Fibroblast of skin of abdomen (primary cell): ENCODE measurements at regions not wholly inside any gene's neighbourhood (a gene's known extent, or its start where the extent isn't known, plus 50 kb on each side); places are given as distances from the start of the nearest gene placed in this dataset.

Experiments used
- DNase-seq: peaks from one replicate; pipeline ENCODE4 v3.0.0-alpha.2; 2013

DNA sequence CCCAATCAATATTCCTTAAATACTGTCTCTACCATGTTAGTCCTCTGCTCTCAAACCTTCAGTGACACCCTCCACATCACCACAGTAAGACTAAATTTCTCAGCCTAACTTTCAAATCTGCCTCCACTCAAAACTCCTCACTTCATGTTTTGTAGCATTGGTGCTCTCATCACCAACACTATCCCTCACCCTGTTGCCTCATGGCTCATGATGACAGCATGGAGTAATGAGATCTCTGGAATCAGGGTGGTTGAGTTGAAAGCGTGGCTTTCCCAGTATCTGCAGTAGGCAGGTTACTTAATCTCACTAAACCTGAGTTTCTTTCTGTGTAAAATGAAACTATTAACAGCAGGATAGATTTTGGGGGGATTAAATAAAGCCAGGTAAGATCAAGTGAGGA, 621.4 kb downstream of the NYAP2 start:
- DNase-seq = no peak

DNA sequence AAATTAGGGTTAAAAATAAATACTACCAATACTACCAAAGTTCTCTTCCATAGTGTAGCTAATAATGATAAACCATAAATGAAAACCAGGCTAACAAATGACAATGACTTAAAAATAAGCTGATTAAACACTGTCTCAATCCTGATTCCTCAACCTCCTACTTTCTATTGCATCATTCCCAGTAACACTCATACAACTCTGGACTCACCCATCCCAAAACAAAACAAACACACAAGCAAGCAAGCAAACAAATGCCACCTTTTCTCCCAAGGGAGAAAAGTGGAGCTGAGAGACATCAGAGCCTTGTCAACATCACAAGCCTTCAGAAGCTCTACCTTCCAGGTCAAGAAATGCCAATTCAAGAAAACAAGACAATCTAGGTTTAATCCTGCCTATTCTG, 620.7 kb downstream of the NYAP2 start:
- DNase-seq = no peak

GRCh38 chr2:226018641-226019040, 619.1 kb downstream of the NYAP2 start:
- no peak for DNase-seq

GRCh38 chr2:226017537-226017936, 618.0 kb downstream of the NYAP2 start:
- DNase-seq = no peak

DNA sequence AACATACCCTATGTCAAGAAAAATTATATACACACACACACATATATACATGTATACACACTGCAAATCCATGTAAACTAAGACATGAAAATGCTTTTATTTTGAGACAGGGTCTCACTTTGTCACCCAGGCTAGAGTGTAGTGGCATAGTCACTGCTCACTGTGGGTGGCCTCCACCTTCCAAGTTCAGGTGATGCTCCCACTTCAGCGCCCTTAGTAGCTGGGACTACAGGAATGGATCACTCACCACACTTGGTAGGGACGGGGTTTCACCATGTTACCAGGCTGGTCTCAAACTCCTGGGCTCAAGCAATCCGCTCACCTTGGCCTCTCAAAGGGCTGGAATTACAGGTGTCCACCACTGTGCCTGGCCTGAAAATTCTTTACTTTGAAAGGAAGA, 617.6 kb downstream of the NYAP2 start:
- no peak for DNase-seq

GRCh38 chr2:226011716-226012450, 612.4 kb downstream of the NYAP2 start:
- no peak for DNase-seq

- DNase-seq = peak; percentile 63
These were observed 602.9 kb downstream of the NYAP2 start for GRCh38 chr2:226002438-226002837.

DNA sequence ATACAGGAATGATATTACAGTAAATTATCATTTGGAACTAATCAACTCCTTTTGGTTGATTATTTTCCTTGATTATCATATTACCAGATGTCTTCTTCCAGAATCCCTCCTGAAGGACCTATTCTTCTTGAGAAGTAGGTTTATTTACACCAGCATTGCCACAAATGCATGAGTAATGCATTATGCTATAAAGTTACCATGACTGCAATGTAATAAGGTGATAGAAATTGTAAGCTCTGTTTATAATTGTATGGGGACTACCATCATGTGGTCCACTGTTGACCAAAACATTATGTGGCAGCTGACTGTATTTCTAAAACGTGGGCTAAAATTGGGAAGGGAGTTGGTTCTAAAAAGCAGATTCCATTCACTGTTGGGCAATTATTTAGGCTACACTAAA, 602.2 kb downstream of the NYAP2 start:
- DNase-seq = no peak

DNA sequence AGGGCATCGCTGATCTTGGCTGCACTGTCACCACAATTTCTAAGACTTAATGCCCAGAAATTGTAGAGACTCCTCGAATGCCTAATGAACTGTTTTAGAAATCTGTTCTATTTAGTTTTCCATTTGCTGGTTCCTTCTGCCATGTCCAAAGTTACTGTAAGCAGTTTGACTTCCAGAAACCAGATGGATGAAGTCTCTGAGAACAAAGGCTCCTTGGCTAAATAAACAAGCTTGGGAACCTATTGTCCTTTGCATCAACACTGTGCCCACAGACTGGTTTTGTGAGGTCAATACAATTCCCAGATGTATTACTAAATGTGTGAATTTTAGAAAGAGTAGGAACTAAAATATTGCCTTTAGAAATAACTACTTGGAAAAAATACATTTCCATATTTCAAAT, 600.2 kb downstream of the NYAP2 start:
- no peak for DNase-seq

DNA sequence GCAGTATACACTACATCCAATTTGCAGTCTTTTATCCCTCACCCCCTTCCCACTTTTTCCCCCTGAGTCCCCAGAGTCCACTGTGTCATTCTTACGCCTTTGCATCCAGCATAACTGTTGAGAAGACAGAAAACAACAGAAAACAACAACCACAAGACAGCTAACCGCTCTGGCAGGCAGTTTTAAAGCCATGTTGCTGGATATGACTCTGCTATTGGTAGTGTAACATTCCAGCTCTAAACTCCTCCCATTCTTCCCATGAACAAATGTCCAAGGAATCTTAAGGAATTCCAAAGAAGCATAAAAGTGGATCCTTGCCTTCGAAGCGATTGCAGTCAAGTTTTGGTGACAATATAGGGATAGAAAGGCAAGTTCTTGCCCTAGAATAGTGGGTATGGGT, 599.1 kb downstream of the NYAP2 start:
- peak; percentile 46 for DNase-seq

GRCh38 chr2:225998116-225998515, 598.6 kb downstream of the NYAP2 start:
- DNase-seq = no peak

- DNase-seq = no peak
These were observed 596.9 kb downstream of the NYAP2 start for GRCh38 chr2:225996462-225996828.

GRCh38 chr2:225995796-225996461, 596.4 kb downstream of the NYAP2 start:
- peak; percentile 64 for DNase-seq

DNA sequence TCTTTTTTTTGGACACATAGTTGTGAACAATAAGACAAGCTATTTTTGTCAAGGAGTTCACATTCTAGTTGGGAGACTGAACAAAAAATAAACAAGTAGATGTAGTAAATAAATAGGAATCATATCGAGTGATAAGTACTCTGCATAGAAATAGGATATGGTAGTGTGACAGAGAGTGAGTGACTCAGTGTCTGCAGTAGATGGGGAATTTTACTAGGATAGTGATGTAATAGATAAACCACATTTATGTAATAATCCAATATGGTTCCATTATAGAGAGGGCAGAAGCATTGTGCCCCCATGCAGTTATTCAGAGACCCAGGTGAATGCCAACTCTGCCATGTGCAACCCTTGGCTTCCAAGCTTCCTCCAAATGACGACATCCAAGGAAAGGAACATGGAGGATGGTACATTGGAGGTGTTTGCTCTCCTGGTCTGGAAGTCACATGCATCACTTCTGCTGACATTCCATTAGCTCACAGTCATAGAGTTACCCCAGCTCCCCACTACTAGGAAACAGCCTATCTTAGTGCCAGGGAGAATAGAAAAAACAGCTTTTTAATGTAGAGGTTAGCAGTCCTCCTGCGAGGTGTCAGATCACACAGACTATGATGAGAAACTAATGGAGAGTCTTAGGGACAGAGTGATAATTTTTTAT, 595.4 kb downstream of the NYAP2 start:
- DNase-seq = peak; percentile 45

DNA sequence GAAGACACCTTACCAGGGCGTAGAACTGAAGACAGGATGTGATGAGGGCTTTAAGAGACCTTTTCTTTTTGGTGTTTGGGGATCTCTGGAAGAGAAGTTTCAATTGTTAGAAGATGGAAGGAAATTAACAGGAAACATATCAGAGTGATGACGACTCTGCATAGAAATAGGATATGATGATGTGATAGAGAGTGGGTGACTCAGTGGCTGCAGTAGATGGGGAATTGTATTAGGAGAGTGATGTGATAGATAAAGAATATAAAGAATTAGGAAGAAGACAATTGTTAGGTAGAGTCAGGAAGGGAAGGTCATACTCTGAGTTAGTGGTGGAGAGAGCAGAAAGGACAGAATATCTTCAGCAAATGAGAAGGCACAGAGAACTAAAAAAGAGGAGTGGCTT, 593.9 kb downstream of the NYAP2 start:
- DNase-seq = peak; percentile 38

DNA sequence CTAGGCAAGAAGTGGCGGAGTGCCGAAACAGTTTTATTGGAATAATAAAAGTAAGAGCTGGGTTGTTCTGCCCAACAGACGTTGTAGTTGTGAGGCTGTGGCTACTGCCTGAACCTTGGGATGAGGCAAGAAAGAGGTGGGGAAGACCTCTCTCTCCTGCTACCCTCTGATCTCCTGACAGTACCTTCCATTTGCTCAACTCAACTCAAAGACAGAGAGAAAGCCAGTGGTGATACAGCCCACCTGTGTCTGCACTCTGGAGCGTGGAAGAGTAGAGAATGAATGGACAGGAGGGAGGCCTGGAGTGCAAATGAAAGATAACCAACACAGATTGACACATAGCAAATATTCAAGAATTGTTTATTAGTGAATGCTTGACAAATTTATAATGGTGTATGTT, 590.3 kb downstream of the NYAP2 start:
- DNase-seq = no peak

DNA sequence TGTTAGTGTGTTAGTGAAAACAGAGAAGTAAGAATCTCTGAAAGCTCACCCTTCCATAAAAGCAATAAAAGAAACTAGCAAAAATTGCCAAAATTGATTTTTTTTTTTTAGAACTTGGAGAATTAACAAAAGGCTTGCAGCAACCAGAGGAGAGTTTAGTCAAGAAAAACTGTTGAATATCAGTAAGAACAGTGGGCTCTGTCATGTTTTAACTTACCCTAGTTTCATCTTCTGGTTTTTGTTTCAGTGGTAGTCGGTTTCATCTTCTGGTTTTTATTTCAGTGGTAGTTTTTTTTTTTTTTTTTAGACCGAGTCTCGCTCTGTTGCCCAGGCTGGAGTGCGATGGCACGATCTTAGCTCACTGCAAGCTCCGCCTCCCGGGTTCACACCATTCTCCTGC, 580.9 kb downstream of the NYAP2 start:
- DNase-seq = no peak

DNA sequence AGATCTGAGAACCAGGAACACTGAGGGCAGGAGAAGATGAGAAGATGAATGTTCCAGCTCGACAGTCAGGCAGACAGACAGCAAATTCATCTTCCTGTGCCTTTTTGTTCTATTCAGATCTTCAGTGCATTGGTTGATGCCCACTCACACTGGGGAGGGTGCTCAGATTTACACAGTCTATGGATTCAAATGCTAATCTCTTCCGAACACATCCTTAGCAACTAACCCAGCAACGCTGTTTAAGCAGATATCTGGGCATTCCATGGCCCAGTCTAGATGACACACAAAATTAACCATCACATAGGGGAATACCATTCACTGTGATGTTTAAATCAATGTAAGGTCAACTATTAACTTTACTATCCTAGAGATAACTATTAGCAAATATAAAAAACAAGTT, 571.9 kb downstream of the NYAP2 start:
- no peak for DNase-seq

DNA sequence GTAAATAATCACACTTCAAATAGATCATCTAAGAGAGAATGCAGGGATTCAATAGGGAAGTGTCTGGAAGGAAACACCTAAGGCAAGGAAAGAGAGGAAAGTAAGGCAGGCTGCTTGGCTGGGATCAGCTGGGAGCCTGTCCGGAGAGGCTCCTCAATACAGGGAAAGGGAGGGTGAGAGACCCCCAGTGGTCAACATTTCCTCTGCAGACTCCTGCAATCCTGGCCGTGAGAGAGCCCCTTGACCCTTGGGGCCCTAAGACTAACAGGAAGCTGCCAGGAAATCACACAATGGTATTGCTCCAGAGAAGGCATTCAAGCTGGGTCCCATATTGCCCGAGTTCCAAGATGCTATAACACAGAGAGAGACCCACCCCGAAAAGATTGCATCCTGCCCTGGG, 549.4 kb downstream of the NYAP2 start:
- DNase-seq = no peak

DNA sequence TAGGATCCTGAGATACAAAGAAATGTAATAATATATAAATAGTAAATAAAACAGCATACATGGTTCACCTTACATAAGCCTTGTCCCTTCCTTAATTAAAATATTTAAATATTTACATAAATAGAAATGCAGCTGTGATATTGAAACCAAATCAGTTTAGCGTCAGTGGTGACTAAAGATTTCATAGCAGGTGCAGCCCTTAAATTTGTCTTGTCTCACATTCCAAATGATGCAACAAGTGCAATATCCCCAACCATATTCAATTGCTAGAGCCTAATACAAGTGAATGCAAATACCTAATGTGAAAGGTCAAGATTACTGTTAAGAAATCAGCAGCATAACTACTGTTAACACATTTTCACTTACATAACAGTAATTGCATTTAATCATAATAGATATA, 539.5 kb downstream of the NYAP2 start:
- no peak for DNase-seq

DNA sequence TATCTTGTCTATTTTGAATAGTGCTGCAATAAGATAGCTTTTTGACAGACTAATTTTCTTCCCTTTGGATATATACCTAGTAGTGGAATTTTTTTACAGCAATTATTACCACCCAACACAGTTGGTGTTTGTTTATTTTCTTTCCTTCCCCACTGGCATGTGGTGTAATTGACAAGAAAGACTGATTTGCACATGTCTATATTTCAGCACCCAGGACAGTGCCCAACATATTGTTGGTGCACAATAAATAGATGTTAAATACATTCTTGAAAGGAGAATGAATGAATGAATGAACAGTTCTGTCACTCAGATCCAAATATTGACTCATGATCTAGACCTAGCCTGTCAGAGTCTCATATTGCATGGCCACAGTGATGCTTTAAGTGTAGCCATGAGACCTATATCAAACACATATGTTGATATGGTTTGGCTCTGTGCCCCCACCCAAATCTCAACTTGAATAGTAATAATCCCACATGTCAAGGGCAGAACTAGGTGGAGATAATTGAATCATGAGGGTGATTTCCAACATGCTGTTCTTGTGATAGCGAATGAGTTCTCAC, 538.2 kb downstream of the NYAP2 start:
- peak; percentile 18 for DNase-seq

DNA sequence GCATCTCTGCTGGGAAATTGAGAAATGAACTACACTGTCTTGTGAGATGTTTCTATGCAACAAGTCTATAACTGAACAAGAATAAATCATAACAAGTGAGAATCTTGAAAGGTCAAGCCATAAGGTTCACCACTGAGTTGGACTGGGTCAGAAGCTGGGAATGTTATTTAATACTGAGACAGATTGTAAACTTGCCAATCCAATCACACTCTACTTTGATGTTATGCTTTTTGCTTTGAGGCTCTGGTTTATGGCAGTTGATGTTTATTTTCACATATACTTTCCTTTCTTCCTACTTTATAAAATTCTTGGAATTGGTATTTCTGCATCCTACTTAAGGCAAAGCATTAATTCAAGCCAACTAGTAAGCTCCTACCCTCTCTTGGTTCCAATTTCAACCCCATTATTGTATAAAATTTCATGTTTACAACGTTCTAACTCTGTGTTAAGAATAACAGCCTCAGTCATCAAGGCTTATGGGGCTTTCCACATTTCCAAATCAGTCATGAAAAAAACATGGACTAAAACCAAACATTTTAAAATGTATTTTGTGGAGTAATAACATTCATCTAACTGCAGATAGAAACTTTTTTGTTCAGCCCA, 533.4 kb downstream of the NYAP2 start:
- no peak for DNase-seq

GRCh38 chr2:225930687-225931086, 531.2 kb downstream of the NYAP2 start:
- no peak for DNase-seq
